Peyer's patch (tissue), 4 donors: ENCODE measurements at regions not wholly inside any gene's neighbourhood (a gene's known extent, or its start where the extent isn't known, plus 50 kb on each side); places are given as distances from the start of the nearest gene placed in this dataset.

Source experiments
- POLR2A ChIP-seq, 2 donors: fragments of 450-650 bp; IDR thresholded peaks; one replicate each; pipeline ENCODE4 v1.5.1; 2017; ENCODE audit warnings: antibody characterized with exemption in 2 of 2, mild to moderate bottlenecking in 2 of 2, moderate library complexity in 2 of 2
- TF ChIP-seq, protein P1 (sequence below), 6 experiments: fragments of 450-650 bp in 4 of 6; fragments of 200-600 bp in 2 of 6; sonication (generic) in 1 of 6; IDR thresholded peaks; one replicate each; pipeline ENCODE4 v1.5.1; 2017 to 2019; ENCODE audit warnings: antibody characterized with exemption in 6 of 6, mild to moderate bottlenecking in 3 of 6, moderate library complexity in 1 of 6

DNA sequence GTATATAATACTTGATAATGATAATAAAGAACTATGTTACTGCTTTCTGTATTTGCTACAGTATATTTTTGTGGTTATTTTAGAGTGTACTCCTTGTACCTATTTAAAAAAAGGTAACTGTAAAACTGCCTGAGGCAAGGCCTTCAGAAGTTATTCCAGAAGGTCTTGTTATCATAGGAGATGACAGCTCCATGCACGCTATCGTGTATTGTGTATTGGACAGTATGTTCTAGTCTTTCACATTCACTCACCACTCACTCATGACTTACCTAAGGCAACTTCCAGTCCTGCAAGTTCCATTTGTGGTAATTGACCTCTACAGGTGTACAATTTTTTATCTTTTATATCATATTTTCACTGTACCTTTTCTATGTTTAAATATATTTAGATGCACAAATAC is 100.7 kb downstream of the ARL4A start:
- TF ChIP-seq, protein P1, sequence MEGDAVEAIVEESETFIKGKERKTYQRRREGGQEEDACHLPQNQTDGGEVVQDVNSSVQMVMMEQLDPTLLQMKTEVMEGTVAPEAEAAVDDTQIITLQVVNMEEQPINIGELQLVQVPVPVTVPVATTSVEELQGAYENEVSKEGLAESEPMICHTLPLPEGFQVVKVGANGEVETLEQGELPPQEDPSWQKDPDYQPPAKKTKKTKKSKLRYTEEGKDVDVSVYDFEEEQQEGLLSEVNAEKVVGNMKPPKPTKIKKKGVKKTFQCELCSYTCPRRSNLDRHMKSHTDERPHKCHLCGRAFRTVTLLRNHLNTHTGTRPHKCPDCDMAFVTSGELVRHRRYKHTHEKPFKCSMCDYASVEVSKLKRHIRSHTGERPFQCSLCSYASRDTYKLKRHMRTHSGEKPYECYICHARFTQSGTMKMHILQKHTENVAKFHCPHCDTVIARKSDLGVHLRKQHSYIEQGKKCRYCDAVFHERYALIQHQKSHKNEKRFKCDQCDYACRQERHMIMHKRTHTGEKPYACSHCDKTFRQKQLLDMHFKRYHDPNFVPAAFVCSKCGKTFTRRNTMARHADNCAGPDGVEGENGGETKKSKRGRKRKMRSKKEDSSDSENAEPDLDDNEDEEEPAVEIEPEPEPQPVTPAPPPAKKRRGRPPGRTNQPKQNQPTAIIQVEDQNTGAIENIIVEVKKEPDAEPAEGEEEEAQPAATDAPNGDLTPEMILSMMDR (IDR thresholded peaks at IDR 0.05) = no peak
- no peak for TF ChIP-seq POLR2A (IDR thresholded peaks at IDR 0.05)
